C4-2B (cell line): ENCODE measurements at regions not wholly inside any gene's neighbourhood (a gene's known extent, or its start where the extent isn't known, plus 50 kb on each side); places are given as distances from the start of the nearest gene placed in this dataset.
A peak's percentile ranks its signal among the peaks of the same experiment; 100 is the strongest.

Experiments used
- H3K27ac ChIP-seq: fragments of 450-650 bp; 2 replicates; pipeline ENCODE4 v1.5.1; 2017
- ZFX ChIP-seq: fragments of 450-650 bp; IDR thresholded peaks from 2 replicates; pipeline ENCODE4 v1.6.1; 2017
- TF ChIP-seq, protein P1 (sequence below): fragments of 450-650 bp; conservative IDR thresholded peaks from 2 replicates; pipeline ENCODE4 v1.5.1; 2017; ENCODE audit warnings: mild to moderate bottlenecking

DNA sequence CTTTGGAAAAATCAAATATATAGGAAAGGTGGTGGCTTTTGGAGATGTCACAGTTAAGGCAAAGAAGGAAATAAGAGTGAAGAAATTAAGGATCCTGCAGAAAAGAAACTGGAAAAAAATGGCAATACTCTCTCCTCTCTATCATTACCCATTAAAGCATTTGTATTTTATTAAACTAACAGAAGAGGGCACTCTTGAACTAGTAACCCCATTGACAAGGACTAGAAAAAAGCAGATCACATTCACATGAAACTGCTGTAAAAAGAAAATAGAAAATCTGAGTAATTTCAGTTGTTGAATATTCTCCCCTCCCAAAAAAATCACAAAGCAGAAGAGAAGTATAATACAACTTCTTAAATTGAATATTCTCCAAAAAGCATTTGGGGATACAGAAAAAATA is 104.1 kb upstream of the SLC35B3 start:
- H3K27ac ChIP-seq, result no peak overlapping the region

DNA sequence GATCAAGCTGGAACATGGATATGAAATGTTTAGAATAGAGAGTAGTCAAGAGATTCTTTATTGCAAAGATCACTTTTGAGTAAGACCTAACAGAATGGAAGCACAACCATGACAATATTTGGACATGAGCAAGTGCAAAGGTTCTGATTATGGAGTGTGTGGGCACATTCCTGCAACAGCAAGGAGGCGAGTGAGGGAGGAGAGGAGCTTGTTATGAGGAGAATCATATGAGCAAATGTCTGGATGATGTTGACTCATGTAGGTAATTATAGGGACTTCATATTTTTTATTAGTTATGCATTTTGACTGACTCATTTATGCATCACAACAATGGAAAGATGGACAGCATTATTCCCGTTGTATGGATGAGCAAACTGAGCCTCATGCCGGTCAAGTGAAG is 100.8 kb upstream of the SLC35B3 start:
- TF ChIP-seq, protein P1, sequence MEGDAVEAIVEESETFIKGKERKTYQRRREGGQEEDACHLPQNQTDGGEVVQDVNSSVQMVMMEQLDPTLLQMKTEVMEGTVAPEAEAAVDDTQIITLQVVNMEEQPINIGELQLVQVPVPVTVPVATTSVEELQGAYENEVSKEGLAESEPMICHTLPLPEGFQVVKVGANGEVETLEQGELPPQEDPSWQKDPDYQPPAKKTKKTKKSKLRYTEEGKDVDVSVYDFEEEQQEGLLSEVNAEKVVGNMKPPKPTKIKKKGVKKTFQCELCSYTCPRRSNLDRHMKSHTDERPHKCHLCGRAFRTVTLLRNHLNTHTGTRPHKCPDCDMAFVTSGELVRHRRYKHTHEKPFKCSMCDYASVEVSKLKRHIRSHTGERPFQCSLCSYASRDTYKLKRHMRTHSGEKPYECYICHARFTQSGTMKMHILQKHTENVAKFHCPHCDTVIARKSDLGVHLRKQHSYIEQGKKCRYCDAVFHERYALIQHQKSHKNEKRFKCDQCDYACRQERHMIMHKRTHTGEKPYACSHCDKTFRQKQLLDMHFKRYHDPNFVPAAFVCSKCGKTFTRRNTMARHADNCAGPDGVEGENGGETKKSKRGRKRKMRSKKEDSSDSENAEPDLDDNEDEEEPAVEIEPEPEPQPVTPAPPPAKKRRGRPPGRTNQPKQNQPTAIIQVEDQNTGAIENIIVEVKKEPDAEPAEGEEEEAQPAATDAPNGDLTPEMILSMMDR, result no peak
- TF ChIP-seq ZFX, result no peak

More for the DNA sequence above, 104.1 kb upstream of the SLC35B3 start:
- no peak for TF ChIP-seq ZFX
- TF ChIP-seq, protein P1, result peak; percentile 56

DNA sequence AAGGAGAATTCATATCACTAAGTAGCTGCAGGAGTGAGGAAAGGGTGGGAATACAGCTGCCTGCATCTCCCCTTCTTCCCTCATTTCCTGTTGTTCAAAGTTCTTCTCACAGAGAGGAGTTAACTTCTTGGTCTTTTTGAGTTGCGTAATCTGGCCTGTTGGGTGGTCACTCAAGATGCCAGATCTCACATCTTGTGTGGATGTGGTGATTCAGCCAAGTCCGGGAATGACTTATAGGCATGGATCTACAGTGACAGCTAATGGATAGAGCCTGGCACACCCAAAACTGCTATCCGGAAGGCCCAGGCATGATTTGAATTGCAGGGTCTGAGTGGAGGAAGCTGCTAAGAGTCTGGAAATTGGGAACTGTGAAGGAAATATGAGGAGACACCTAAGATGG is 100.2 kb upstream of the SLC35B3 start:
- no peak for TF ChIP-seq ZFX
- TF ChIP-seq, protein P1, result no peak
- no peak overlapping the region for H3K27ac ChIP-seq

More for the DNA sequence above, 100.8 kb upstream of the SLC35B3 start:
- H3K27ac ChIP-seq, result no peak overlapping the region

DNA sequence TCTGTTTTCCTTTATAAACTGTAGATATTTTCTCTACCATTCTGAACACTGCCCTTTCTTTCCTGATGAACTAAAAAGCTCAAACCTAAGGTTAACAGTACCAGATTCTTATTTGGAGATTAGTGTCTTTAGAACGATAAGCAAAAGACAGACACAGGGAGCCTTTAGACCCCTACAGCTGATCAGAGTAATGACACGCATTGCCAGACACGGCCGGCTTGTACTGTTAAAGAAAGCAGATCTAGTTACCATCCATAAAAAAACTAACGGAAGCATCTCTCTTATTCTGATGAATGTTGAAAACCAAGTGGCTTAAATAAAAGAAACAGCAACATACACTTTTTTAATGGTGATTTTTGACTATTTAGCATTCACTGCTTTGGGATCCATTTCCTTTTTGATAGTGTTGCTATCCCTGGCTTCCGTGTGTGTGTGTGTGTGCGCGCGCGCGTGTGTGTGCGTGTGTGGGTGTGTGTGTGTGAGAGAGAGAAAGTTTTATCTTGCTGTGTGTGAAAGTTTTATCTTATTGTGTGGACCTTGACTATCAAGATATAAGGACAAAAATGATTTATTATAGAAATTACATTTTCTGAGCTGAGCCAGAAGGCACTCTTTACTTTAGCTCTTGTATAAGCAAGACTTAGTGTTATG is 95.6 kb upstream of the SLC35B3 start:
- H3K27ac ChIP-seq, result no peak overlapping the region
- TF ChIP-seq, protein P1, result no peak
- TF ChIP-seq ZFX, result no peak

DNA sequence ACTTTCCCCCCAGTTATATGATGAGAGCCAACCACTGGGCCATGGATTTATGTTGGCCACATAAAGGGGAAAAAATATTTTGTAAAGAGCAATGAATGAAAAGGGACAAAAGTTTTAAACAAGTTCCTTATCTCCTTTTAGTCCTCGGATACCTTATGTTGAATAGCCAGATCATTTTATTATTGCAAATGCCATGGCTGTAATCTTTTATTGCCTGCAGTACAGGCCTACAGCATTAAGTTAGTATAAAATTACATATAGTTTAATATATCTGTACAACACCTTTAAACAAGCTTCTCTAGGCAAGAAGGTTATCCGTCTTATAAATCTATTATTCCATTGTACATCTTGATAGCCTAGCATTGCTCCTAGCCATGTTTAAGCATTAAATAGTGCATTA is 93.9 kb upstream of the SLC35B3 start:
- no peak for TF ChIP-seq ZFX
- TF ChIP-seq, protein P1, result no peak

DNA sequence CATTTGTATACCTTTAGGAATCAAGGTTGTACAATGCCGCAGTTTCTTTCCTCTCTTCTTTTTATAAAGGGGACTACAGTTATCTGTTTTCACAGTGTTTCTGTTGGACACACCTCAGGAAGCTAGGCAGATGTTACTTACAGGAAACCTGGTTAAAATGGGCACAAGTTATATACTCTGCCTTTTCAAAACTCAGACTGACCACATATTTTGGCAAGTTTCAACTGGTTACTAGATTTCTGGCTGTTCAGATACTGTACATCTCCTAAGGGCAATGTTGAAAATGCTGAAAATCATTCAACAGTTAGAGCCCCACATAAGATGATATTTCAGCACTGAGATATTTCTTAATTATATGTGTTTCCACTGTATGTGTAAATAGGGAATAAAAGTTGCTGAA is 92.5 kb upstream of the SLC35B3 start:
- TF ChIP-seq, protein P1, result no peak
- no peak for TF ChIP-seq ZFX
- H3K27ac ChIP-seq, result no peak overlapping the region

More for the DNA sequence above, 93.9 kb upstream of the SLC35B3 start:
- no peak overlapping the region for H3K27ac ChIP-seq

DNA sequence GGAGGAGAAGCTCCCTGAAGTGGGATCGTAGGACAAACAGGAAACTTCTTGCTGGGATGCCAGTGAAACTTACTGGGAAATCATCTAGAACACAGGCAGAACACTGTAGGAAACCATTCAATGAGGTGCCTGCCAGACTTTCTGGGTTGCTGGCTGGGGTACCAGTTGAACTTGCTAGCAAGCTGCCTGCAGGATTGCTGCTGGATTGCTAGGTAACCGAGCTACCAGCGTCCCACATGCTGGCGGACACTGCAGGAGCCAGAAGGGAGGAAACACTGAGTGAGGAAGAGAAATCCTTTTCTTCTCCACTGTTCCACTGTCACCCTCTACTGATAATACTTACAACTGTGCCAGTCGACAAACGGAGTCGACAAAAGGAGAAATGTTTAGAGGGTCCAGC is 91.3 kb upstream of the SLC35B3 start:
- TF ChIP-seq ZFX, result no peak
- TF ChIP-seq, protein P1, result no peak
- no peak overlapping the region for H3K27ac ChIP-seq
